GM19099 (cell line): ENCODE measurements at regions not wholly inside any gene's neighbourhood (a gene's known extent, or its start where the extent isn't known, plus 50 kb on each side); places are given as distances from the start of the nearest gene placed in this dataset.

Source experiments
- POLR2A ChIP-seq: IDR thresholded peaks from 3 replicates; pipeline ENCODE4 v1.6.1; 2011; ENCODE audit warnings: low read depth; ENCODE audit not compliant: insufficient read length; ENCODE audit errors: extremely low read depth

DNA sequence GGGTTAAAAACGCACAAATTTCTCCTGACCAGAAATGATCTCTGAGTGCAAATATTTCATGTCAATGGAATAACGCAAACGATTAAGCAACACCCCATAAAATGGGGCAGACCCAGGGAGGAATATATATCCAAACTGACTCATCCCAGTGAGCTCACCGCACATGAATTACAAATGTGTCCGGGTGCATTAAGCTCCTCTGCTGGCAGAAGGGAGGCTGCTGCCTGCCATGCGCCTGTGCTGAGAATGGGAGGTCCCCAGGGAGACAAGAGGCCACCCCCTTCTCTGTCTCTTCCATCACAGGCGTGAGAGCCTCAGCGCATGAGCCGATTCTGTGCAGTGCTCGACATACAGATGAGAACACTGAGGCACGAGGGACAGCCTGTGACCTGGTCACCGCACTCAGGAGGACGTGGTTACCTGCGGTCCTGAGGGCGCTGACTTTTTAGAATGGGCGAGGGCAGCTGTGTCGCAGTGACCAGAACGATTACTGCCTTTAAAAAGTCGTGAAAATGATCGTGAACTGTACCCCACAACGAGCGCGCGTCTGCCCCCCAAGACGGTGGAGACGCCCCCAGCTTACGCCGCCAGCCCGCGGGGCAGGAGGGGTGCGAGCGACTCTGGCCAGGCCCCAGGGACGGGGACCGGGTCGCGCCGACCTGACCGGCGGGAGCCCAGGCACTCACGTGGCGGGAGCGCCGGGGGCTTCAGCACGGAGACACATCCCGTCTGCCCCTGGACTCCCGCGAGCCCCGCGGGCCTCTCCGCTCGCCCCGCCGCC, 188.5 kb downstream of the ADRA2C start:
- peak; percentile 3 for TF ChIP-seq POLR2A

GRCh38 chr4:3955321-3956164, 189.4 kb downstream of the ADRA2C start:
- peak; percentile 31 for TF ChIP-seq POLR2A
